GM12891 (cell line): ENCODE measurements at regions not wholly inside any gene's neighbourhood (a gene's known extent, or its start where the extent isn't known, plus 50 kb on each side); places are given as distances from the start of the nearest gene placed in this dataset.

Source experiments
- PAX5 ChIP-seq: IDR thresholded peaks from 2 replicates; pipeline ENCODE4 v1.6.1; 2011; ENCODE audit warnings: low read length, moderate library complexity, mild to moderate bottlenecking; ENCODE audit not compliant: insufficient read depth, severe bottlenecking
- POLR2A ChIP-seq: IDR thresholded peaks from 2 replicates; pipeline ENCODE4 v1.6.1; 2011; ENCODE audit warnings: low read depth, low read length, control low read depth
- POLR2AphosphoS5 ChIP-seq: IDR thresholded peaks from 2 replicates; pipeline ENCODE4 v1.6.1; 2011; ENCODE audit warnings: low read depth, low read length, control low read depth
- SPI1 ChIP-seq: IDR thresholded peaks from 2 replicates; pipeline ENCODE4 v1.6.1; 2011; ENCODE audit warnings: low read depth, low read length, control low read depth
- TAF1 ChIP-seq: IDR thresholded peaks from 2 replicates; pipeline ENCODE4 v1.6.1; 2011; ENCODE audit warnings: low read depth, low read length, control low read depth

- TF ChIP-seq POLR2AphosphoS5 (no peak), TAF1 (no peak), POLR2A (no peak), SPI1 (no peak), PAX5 (no peak)
Measured at GRCh38 chr7:145020454-145020853, 184.6 kb upstream of the TPK1 start.
